ENCODE measurements at regions not wholly inside any gene's neighbourhood (a gene's known extent, or its start where the extent isn't known, plus 50 kb on each side); places are given as distances from the start of the nearest gene placed in this dataset.

- TF ChIP-seq, protein P1, sequence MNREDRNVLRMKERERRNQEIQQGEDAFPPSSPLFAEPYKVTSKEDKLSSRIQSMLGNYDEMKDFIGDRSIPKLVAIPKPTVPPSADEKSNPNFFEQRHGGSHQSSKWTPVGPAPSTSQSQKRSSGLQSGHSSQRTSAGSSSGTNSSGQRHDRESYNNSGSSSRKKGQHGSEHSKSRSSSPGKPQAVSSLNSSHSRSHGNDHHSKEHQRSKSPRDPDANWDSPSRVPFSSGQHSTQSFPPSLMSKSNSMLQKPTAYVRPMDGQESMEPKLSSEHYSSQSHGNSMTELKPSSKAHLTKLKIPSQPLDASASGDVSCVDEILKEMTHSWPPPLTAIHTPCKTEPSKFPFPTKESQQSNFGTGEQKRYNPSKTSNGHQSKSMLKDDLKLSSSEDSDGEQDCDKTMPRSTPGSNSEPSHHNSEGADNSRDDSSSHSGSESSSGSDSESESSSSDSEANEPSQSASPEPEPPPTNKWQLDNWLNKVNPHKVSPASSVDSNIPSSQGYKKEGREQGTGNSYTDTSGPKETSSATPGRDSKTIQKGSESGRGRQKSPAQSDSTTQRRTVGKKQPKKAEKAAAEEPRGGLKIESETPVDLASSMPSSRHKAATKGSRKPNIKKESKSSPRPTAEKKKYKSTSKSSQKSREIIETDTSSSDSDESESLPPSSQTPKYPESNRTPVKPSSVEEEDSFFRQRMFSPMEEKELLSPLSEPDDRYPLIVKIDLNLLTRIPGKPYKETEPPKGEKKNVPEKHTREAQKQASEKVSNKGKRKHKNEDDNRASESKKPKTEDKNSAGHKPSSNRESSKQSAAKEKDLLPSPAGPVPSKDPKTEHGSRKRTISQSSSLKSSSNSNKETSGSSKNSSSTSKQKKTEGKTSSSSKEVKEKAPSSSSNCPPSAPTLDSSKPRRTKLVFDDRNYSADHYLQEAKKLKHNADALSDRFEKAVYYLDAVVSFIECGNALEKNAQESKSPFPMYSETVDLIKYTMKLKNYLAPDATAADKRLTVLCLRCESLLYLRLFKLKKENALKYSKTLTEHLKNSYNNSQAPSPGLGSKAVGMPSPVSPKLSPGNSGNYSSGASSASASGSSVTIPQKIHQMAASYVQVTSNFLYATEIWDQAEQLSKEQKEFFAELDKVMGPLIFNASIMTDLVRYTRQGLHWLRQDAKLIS (CRISPR knock-in tag; IDR thresholded peaks at IDR 0.05; ENCODE audit: borderline replicate concordance) = no peak
Observed at GRCh38 chr3:188068342-188068741, 85.6 kb upstream of the LPP start (continued).

GRCh38 chr3:188071636-188072035, 82.3 kb upstream of the LPP start:
- CTCF ChIA-PET = no interaction called here

DNA sequence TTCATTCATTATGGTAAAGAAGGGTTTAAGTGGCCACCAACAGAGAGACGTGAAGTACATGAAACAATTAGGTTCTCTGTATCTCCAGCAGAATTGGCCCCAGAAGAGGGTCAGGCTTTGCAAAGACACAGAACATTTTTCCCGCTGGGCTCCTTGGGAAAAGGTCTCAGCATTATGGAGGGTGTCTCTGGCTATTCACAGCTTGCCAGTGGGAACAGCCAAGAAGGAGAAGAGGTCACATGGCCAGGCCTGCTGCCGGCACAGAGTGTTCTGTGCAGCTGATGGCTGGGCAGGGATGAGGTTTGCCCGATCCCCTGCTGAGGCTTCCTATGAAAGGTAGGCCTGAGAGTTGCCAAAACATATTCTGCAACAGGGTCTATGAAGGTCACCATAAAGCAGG, 77.8 kb upstream of the LPP start:
- H3K27ac Mint-ChIP-seq = no peak overlapping the region
- no peaks in the 10 kb centered on the region for H3K4me1 Mint-ChIP-seq
- POLR2A ChIA-PET = no interaction called here
- DNase-seq (ENCODE audit: low spot score) (no peak), ATAC-seq (no peak)
- no peak overlapping the region for H3K4me3 Mint-ChIP-seq
- H3K27me3 Mint-ChIP-seq (ENCODE audit: low read depth) = no peaks in the 10 kb centered on the region; the same call in 1 of the 2 replicates
- H3K9me3 Mint-ChIP-seq = peaks cover 21% of the 10 kb centered on the region
- CTCF ChIA-PET = no interaction called here
- peaks cover 9% of the 10 kb centered on the region for H3K36me3 Mint-ChIP-seq
- TF ChIP-seq RELA (CRISPR knock-in tag; IDR thresholded peaks at IDR 0.05; ENCODE audit: borderline replicate concordance) (no peak), ESRRA (CRISPR knock-in tag; IDR thresholded peaks at IDR 0.05; ENCODE audit: borderline replicate concordance) (no peak), MYBL2 (CRISPR knock-in tag; IDR thresholded peaks at IDR 0.05) (no peak), MXD4 (CRISPR knock-in tag; IDR thresholded peaks at IDR 0.05; ENCODE audit: borderline replicate concordance) (no peak), ZNF671 (CRISPR knock-in tag; IDR thresholded peaks at IDR 0.05) (no peak), FOXJ3 (CRISPR knock-in tag; IDR thresholded peaks at IDR 0.05; ENCODE audit: borderline replicate concordance) (no peak), NFYB (CRISPR knock-in tag; conservative IDR thresholded peaks at IDR 0.05; ENCODE audit: low read depth) (no peak)
- TF ChIP-seq, protein P2, sequence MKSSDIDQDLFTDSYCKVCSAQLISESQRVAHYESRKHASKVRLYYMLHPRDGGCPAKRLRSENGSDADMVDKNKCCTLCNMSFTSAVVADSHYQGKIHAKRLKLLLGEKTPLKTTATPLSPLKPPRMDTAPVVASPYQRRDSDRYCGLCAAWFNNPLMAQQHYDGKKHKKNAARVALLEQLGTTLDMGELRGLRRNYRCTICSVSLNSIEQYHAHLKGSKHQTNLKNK (CRISPR knock-in tag; IDR thresholded peaks at IDR 0.05) = no peak
- TF ChIP-seq, protein P3, sequence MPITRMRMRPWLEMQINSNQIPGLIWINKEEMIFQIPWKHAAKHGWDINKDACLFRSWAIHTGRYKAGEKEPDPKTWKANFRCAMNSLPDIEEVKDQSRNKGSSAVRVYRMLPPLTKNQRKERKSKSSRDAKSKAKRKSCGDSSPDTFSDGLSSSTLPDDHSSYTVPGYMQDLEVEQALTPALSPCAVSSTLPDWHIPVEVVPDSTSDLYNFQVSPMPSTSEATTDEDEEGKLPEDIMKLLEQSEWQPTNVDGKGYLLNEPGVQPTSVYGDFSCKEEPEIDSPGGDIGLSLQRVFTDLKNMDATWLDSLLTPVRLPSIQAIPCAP (CRISPR knock-in tag; IDR thresholded peaks at IDR 0.05) = no peak
- TF ChIP-seq, protein P4, sequence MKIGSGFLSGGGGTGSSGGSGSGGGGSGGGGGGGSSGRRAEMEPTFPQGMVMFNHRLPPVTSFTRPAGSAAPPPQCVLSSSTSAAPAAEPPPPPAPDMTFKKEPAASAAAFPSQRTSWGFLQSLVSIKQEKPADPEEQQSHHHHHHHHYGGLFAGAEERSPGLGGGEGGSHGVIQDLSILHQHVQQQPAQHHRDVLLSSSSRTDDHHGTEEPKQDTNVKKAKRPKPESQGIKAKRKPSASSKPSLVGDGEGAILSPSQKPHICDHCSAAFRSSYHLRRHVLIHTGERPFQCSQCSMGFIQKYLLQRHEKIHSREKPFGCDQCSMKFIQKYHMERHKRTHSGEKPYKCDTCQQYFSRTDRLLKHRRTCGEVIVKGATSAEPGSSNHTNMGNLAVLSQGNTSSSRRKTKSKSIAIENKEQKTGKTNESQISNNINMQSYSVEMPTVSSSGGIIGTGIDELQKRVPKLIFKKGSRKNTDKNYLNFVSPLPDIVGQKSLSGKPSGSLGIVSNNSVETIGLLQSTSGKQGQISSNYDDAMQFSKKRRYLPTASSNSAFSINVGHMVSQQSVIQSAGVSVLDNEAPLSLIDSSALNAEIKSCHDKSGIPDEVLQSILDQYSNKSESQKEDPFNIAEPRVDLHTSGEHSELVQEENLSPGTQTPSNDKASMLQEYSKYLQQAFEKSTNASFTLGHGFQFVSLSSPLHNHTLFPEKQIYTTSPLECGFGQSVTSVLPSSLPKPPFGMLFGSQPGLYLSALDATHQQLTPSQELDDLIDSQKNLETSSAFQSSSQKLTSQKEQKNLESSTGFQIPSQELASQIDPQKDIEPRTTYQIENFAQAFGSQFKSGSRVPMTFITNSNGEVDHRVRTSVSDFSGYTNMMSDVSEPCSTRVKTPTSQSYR (CRISPR knock-in tag; IDR thresholded peaks at IDR 0.05) = no peak

More at GRCh38 chr3:188071636-188072035, 82.3 kb upstream of the LPP start:
- Mint-ChIP-seq H3K4me3 (no peak overlapping the region), H3K36me3 (no peaks in the 10 kb centered on the region), H3K9me3 (no peaks in the 10 kb centered on the region), H3K27me3 (ENCODE audit: low read depth) (no peaks in the 10 kb centered on the region), H3K4me1 (no peaks in the 10 kb centered on the region), H3K27ac (no peak overlapping the region)
- TF ChIP-seq NFE2L1 (CRISPR knock-in tag; IDR thresholded peaks at IDR 0.05) (no peak), USF2 (CRISPR knock-in tag; IDR thresholded peaks at IDR 0.05) (no peak), TCF7 (CRISPR knock-in tag; IDR thresholded peaks at IDR 0.05; ENCODE audit: low read depth) (no peak), ZNF263 (CRISPR knock-in tag; IDR thresholded peaks at IDR 0.05; ENCODE audit: low read depth) (no peak), ZNF396 (CRISPR knock-in tag; IDR thresholded peaks at IDR 0.05; ENCODE audit: borderline replicate concordance) (no peak), HMGXB4 (CRISPR knock-in tag; IDR thresholded peaks at IDR 0.05) (no peak), IRF2 (CRISPR knock-in tag; IDR thresholded peaks at IDR 0.05; ENCODE audit: borderline replicate concordance, low read depth) (no peak), NFYB (CRISPR knock-in tag; conservative IDR thresholded peaks at IDR 0.05; ENCODE audit: low read depth) (no peak), CREM (CRISPR knock-in tag; IDR thresholded peaks at IDR 0.05) (no peak), ZNF219 (CRISPR knock-in tag; IDR thresholded peaks at IDR 0.05; ENCODE audit: borderline replicate concordance) (no peak), ZNF121 (CRISPR knock-in tag; IDR thresholded peaks at IDR 0.05) (no peak)
- TF ChIP-seq, protein P3 (CRISPR knock-in tag; IDR thresholded peaks at IDR 0.05) = no peak
- POLR2A ChIA-PET = no interaction called here
- ATAC-seq = no peak
- no peak for DNase-seq (ENCODE audit: low spot score)

Measured in WTC11 (cell line).